Lower leg skin (tissue), 3 donors: ENCODE measurements at regions not wholly inside any gene's neighbourhood (a gene's known extent, or its start where the extent isn't known, plus 50 kb on each side); places are given as distances from the start of the nearest gene placed in this dataset.

Experiments
- CTCF ChIP-seq, 3 donors: fragments of 450-650 bp; IDR thresholded peaks; one replicate each; pipeline ENCODE4 v1.5.1; 2016; ENCODE audit warnings: antibody characterized with exemption in 3 of 3, mild to moderate bottlenecking in 3 of 3, moderate library complexity in 2 of 3
- POLR2A ChIP-seq, 2 donors: fragments of 450-650 bp; IDR thresholded peaks; one replicate each; pipeline ENCODE4 v1.6.1; 2016 to 2017; ENCODE audit warnings: antibody characterized with exemption in 2 of 2, mild to moderate bottlenecking in 1 of 2, moderate library complexity in 1 of 2

DNA sequence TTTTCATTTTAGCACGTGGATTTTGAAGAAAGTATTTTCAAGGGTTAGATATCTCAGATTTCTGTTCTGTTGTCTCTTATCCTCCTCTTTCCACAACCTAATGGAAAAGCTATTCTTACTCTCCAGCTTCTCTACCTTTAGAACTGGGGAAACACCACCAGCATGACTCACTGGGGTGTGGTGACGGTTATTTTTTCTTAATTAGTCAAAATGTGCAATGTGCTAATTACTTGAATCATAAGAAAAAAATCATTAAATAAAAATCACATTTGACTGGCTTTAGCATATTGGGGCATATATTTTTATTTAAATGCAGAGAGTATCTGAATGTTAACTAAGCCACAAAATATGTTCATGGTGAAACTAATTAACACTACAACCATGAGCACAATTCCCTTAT, 570.7 kb upstream of the AGTR1 start:
- TF ChIP-seq CTCF (IDR thresholded peaks at IDR 0.05) (no peak), POLR2A (IDR thresholded peaks at IDR 0.05) (no peak)
